ENCODE measurements at regions not wholly inside any gene's neighbourhood (a gene's known extent, or its start where the extent isn't known, plus 50 kb on each side); places are given as distances from the start of the nearest gene placed in this dataset.

DNA sequence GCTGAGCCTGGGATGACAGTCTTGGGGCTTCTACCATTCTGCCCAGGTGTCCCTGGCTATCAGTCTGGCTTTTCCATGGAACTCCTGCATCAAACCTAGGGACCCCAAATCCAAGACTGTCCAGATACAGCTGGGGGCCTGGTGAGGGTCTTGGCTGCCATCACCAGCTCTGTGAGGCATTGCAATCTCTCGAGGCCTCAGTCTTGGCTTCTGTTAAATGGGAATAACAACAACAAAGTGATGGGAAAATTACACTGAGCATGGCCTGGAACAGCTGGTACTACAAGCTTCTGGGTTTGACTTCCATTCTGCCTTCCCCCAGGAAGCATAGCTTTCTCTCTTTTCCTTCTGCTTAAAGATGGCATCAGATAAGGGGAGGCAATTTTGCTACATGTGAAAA is 50.0 kb upstream of the LCTL start:
- Histone ChIP-seq H2AFZ (ENCODE audit: low read length) (no peak overlapping the region), H3K9ac (ENCODE audit: low read length) (no peak overlapping the region), H3K9me3 (ENCODE audit: low read length) (no peaks in the 10 kb centered on the region), H3K4me2 (ENCODE audit: low read length) (no peak overlapping the region), H3F3A (ENCODE audit: low read length, unreplicated experiment) (no peaks in the 10 kb centered on the region), H3K36me3 (ENCODE audit: low read depth, low read length) (no peaks in the 10 kb centered on the region), H4K20me1 (ENCODE audit: low read length) (no peaks in the 10 kb centered on the region), H3K9me2 (replicated peaks; ENCODE audit: low read length) (no peaks in the 10 kb centered on the region), H3K4me1 (ENCODE audit: insufficient read depth, low read length) (peaks cover 19% of the 10 kb centered on the region), H3K79me2 (ENCODE audit: low read length) (no peaks in the 10 kb centered on the region), H3K27me3 (ENCODE audit: low read length) (no peaks in the 10 kb centered on the region), H3K27ac (ENCODE audit: low read length) (no peak overlapping the region), H3K4me3 (ENCODE audit: low read length) (no peak overlapping the region)
- BruUV-seq (replicated peaks): no TSS peak
- no peak for DNase-seq
- intact Hi-C loops (cut with micrococcal nuclease): loop anchor here (5.0 kb wide), 1 partner anchor 236 kb away; no protein-coding TSS in a partner anchor
- TF ChIP-seq EZH2phosphoT487 (IDR thresholded peaks at IDR 0.05; ENCODE audit: borderline replicate concordance, low read length) (no peak), EZH2 (IDR thresholded peaks at IDR 0.05; ENCODE audit: low read length, unreplicated experiment) (no peak)
- TF ChIP-seq, protein P1, sequence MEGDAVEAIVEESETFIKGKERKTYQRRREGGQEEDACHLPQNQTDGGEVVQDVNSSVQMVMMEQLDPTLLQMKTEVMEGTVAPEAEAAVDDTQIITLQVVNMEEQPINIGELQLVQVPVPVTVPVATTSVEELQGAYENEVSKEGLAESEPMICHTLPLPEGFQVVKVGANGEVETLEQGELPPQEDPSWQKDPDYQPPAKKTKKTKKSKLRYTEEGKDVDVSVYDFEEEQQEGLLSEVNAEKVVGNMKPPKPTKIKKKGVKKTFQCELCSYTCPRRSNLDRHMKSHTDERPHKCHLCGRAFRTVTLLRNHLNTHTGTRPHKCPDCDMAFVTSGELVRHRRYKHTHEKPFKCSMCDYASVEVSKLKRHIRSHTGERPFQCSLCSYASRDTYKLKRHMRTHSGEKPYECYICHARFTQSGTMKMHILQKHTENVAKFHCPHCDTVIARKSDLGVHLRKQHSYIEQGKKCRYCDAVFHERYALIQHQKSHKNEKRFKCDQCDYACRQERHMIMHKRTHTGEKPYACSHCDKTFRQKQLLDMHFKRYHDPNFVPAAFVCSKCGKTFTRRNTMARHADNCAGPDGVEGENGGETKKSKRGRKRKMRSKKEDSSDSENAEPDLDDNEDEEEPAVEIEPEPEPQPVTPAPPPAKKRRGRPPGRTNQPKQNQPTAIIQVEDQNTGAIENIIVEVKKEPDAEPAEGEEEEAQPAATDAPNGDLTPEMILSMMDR (conservative IDR thresholded peaks at IDR 0.05; ENCODE audit: low read depth, low read length): no peak
- ChIA-PET POLR2A (ENCODE audit: unreplicated experiment) (no interaction called here), CTCF (no interaction called here)
- ATAC-seq: no peak

DNA sequence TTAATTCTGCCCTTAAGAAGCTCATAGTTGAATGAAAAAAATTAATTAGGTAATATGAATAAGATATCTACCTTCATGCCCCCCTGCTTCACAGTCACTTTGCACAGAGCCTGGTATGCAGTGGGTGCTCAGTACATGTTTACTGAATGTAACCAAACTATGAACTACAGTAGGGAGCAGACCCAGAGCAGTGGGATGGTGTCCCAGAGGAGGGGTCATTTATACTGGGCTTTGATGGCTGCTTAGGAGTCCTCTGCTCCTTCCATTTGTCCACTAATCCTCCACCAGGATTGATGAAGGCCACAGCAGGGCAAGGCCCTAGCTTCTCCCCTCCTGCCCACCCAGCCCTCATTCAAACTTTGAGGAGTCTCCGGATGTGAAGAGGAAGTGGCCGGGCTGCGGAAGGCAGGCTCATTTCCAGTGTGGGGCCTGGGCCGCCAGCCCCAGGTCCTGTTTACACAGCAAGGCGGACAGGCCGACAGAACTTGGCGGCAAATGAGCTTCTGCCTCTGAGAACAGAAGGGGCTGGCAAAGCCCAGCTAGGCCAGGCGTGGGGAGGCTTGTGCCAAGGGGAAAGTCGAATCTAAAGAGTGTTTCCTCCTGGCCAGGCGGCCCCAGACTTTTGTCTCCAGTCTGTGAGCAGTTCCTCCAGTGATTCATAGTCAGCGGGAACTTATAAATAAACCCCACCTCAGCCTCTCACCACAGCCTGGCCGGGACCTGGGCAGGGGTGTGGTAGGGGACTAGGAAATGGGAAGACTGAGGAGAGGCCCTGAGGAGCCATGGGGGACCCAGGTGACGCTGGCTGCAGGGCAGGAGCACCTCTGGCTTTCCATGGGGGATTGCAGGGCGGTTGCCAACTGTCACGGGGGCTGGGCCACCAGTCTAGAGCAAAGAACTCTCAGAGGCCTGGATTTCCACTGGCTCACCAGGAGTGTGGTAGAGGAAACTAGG is 51.6 kb upstream of the LCTL start:
- no peaks in the 10 kb centered on the region for H3K9me3 ChIP-seq (ENCODE audit: low read length)
- ATAC-seq: peak; percentile 89
- BruUV-seq (replicated peaks): no TSS peak
- H3F3A ChIP-seq (ENCODE audit: low read length, unreplicated experiment): no peaks in the 10 kb centered on the region
- ChIA-PET CTCF (interaction anchor here (0.6 kb wide), 1 partner anchor 237 kb away, joined by 6 read pairs; no protein-coding TSS in a partner anchor), POLR2A (ENCODE audit: unreplicated experiment) (no interaction called here)
- peak; percentile 69 for DNase-seq
- H2AFZ ChIP-seq (ENCODE audit: low read length): peak overlapping the region; percentile 88
- H3K4me2 ChIP-seq (ENCODE audit: low read length): peak overlapping the region; percentile 70
- H3K4me3 ChIP-seq (ENCODE audit: low read length): no peak overlapping the region
- H3K36me3 ChIP-seq (ENCODE audit: low read depth, low read length): no peaks in the 10 kb centered on the region
- TF ChIP-seq, protein P1 (conservative IDR thresholded peaks at IDR 0.05; ENCODE audit: low read depth, low read length): no peak
- no peak for TF ChIP-seq EZH2 (IDR thresholded peaks at IDR 0.05; ENCODE audit: low read length, unreplicated experiment)
- TF ChIP-seq EZH2phosphoT487 (IDR thresholded peaks at IDR 0.05; ENCODE audit: borderline replicate concordance, low read length): no peak
- no peaks in the 10 kb centered on the region for H4K20me1 ChIP-seq (ENCODE audit: low read length)
- H3K9ac ChIP-seq (ENCODE audit: low read length): peak overlapping the region; percentile 64
- H3K27me3 ChIP-seq (ENCODE audit: low read length): no peaks in the 10 kb centered on the region
- intact Hi-C loops (cut with micrococcal nuclease): loop anchor here (2.0 to 5.0 kb wide), 2 partner anchors 157 to 235 kb away; no protein-coding TSS in a partner anchor
- H3K79me2 ChIP-seq (ENCODE audit: low read length): no peaks in the 10 kb centered on the region
- no peaks in the 10 kb centered on the region for H3K9me2 ChIP-seq (replicated peaks; ENCODE audit: low read length)
- H3K27ac ChIP-seq (ENCODE audit: low read length): peak overlapping the region; percentile 86
- H3K4me1 ChIP-seq (ENCODE audit: insufficient read depth, low read length): peaks cover 19% of the 10 kb centered on the region
